ENCODE measurements at regions not wholly inside any gene's neighbourhood (a gene's known extent, or its start where the extent isn't known, plus 50 kb on each side); places are given as distances from the start of the nearest gene placed in this dataset.

GRCh38 chr1:29441916-29442668, 205.8 kb downstream of the PTPRU start:
- H3K36me3 Mint-ChIP-seq (ENCODE audit: low read depth, unreplicated experiment): no peaks in the 10 kb centered on the region
- no peak for TF ChIP-seq CTCF (IDR thresholded peaks at IDR 0.05; ENCODE audit: unreplicated experiment)
- H3K4me3 Mint-ChIP-seq (ENCODE audit: unreplicated experiment): no peak overlapping the region
- peaks cover 4% of the 10 kb centered on the region for H3K27me3 Mint-ChIP-seq (ENCODE audit: unreplicated experiment)
- H3K4me1 Mint-ChIP-seq (ENCODE audit: unreplicated experiment): peaks cover 2% of the 10 kb centered on the region
- DNase-seq (ENCODE audit: low spot score): no peak
- H3K9me3 Mint-ChIP-seq (ENCODE audit: unreplicated experiment): no peaks in the 10 kb centered on the region
- no peak overlapping the region for H3K27ac Mint-ChIP-seq (ENCODE audit: unreplicated experiment)

- Mint-ChIP-seq H3K27ac (ENCODE audit: unreplicated experiment) (no peak overlapping the region), H3K9me3 (ENCODE audit: unreplicated experiment) (no peaks in the 10 kb centered on the region), H3K27me3 (ENCODE audit: unreplicated experiment) (no peaks in the 10 kb centered on the region), H3K36me3 (ENCODE audit: low read depth, unreplicated experiment) (no peaks in the 10 kb centered on the region), H3K4me1 (ENCODE audit: unreplicated experiment) (peaks cover 2% of the 10 kb centered on the region), H3K4me3 (ENCODE audit: unreplicated experiment) (no peak overlapping the region)
- DNase-seq (ENCODE audit: low spot score): no peak
- TF ChIP-seq CTCF (IDR thresholded peaks at IDR 0.05; ENCODE audit: unreplicated experiment): no peak
Observed at GRCh38 chr1:29439615-29440014, 203.3 kb downstream of the PTPRU start.

- no peak for DNase-seq (ENCODE audit: low spot score)
- no peaks in the 10 kb centered on the region for H3K27me3 Mint-ChIP-seq (ENCODE audit: unreplicated experiment)
Observed at GRCh38 chr1:29438991-29439390, 202.7 kb downstream of the PTPRU start.

GRCh38 chr1:29437946-29438345, 201.6 kb downstream of the PTPRU start:
- no peaks in the 10 kb centered on the region for H3K27me3 Mint-ChIP-seq (ENCODE audit: unreplicated experiment)
- no peak for TF ChIP-seq CTCF (IDR thresholded peaks at IDR 0.05; ENCODE audit: unreplicated experiment)
- H3K27ac Mint-ChIP-seq (ENCODE audit: unreplicated experiment): no peak overlapping the region
- no peaks in the 10 kb centered on the region for H3K9me3 Mint-ChIP-seq (ENCODE audit: unreplicated experiment)
- DNase-seq (ENCODE audit: low spot score): no peak
- no peak overlapping the region for H3K4me3 Mint-ChIP-seq (ENCODE audit: unreplicated experiment)
- H3K36me3 Mint-ChIP-seq (ENCODE audit: low read depth, unreplicated experiment): no peaks in the 10 kb centered on the region
- peaks cover 2% of the 10 kb centered on the region for H3K4me1 Mint-ChIP-seq (ENCODE audit: unreplicated experiment)

More at GRCh38 chr1:29438991-29439390, 202.7 kb downstream of the PTPRU start:
- no peaks in the 10 kb centered on the region for H3K36me3 Mint-ChIP-seq (ENCODE audit: low read depth, unreplicated experiment)
- H3K27ac Mint-ChIP-seq (ENCODE audit: unreplicated experiment): no peak overlapping the region
- no peaks in the 10 kb centered on the region for H3K9me3 Mint-ChIP-seq (ENCODE audit: unreplicated experiment)
- TF ChIP-seq CTCF (IDR thresholded peaks at IDR 0.05; ENCODE audit: unreplicated experiment): no peak
- peaks cover 2% of the 10 kb centered on the region for H3K4me1 Mint-ChIP-seq (ENCODE audit: unreplicated experiment)
- H3K4me3 Mint-ChIP-seq (ENCODE audit: unreplicated experiment): no peak overlapping the region

GRCh38 chr1:29436181-29436785, 200.0 kb downstream of the PTPRU start:
- peaks cover 2% of the 10 kb centered on the region for H3K4me1 Mint-ChIP-seq (ENCODE audit: unreplicated experiment)
- H3K36me3 Mint-ChIP-seq (ENCODE audit: low read depth, unreplicated experiment): no peaks in the 10 kb centered on the region
- H3K4me3 Mint-ChIP-seq (ENCODE audit: unreplicated experiment): no peak overlapping the region
- no peak overlapping the region for H3K27ac Mint-ChIP-seq (ENCODE audit: unreplicated experiment)
- TF ChIP-seq CTCF (IDR thresholded peaks at IDR 0.05; ENCODE audit: unreplicated experiment): no peak
- no peaks in the 10 kb centered on the region for H3K27me3 Mint-ChIP-seq (ENCODE audit: unreplicated experiment)
- no peak for DNase-seq (ENCODE audit: low spot score)
- H3K9me3 Mint-ChIP-seq (ENCODE audit: unreplicated experiment): no peaks in the 10 kb centered on the region

Measured in endothelial cell (in vitro differentiated cells).